Effector memory CD8-positive, alpha-beta T cell (primary cell): ENCODE measurements at regions not wholly inside any gene's neighbourhood (a gene's known extent, or its start where the extent isn't known, plus 50 kb on each side); places are given as distances from the start of the nearest gene placed in this dataset.
"Not testable (repeated sequence)": the region's sequence is repeated elsewhere in the genome, so short reads cannot be mapped to it uniquely, and the experiment has no call there.

Experiments
- ATAC-seq: fragments of 150-1000 bp; cut with Tn5 transposase; replicated peaks from 2 replicates; pipeline ENCODE4 v1.10.0; 2021; ENCODE audit warnings: mild to moderate bottlenecking, moderate library complexity
- DNase-seq, 3 experiments: peaks; one replicate each; pipeline ENCODE4 v3.0.0; 2021
- H3K27ac Mint-ChIP-seq, 2 donors: one replicate each; pipeline ENCODE4 v1.8.0; 2022; ENCODE audit warnings: mild to moderate bottlenecking in 2 of 2, mixed read lengths in 2 of 2, moderate library complexity in 2 of 2
- H3K27me3 Mint-ChIP-seq, 2 donors: one replicate each; pipeline ENCODE4 v1.8.0; 2022; ENCODE audit warnings: mixed read lengths in 2 of 2
- H3K36me3 Mint-ChIP-seq: one replicate; pipeline ENCODE4 v1.8.0; 2022; ENCODE audit warnings: mild to moderate bottlenecking, moderate library complexity, mixed read lengths; ENCODE audit not compliant: insufficient read depth
- H3K4me1 Mint-ChIP-seq, 2 donors: one replicate each; pipeline ENCODE4 v1.8.0; 2022; ENCODE audit warnings: low read depth in 2 of 2, mixed read lengths in 2 of 2
- H3K4me3 Mint-ChIP-seq, 2 donors: one replicate each; pipeline ENCODE4 v1.8.0; 2022; ENCODE audit warnings: mild to moderate bottlenecking in 2 of 2, mixed read lengths in 2 of 2, moderate library complexity in 2 of 2
- H3K9me3 Mint-ChIP-seq, 2 donors: one replicate each; pipeline ENCODE4 v1.8.0; 2022; ENCODE audit warnings: mixed read lengths in 2 of 2

GRCh38 chr6:50394139-50394538 lies 319.2 kb upstream of the TFAP2D start:
- H3K9me3 Mint-ChIP-seq, result peaks cover 3 to 22% of the 10 kb centered on the region in 2 donors
- not testable (repeated sequence) for H3K4me1 Mint-ChIP-seq, H3K4me3 Mint-ChIP-seq

GRCh38 chr6:50404643-50405042 lies 308.7 kb upstream of the TFAP2D start:
- H3K27me3 Mint-ChIP-seq, result no peaks in the 10 kb centered on the region
- H3K4me1 Mint-ChIP-seq, result no peaks in the 10 kb centered on the region
- DNase-seq (no peak), ATAC-seq (no peak)
- H3K9me3 Mint-ChIP-seq, result peaks cover 6 to 10% of the 10 kb centered on the region in 2 donors
- H3K4me3 Mint-ChIP-seq, result no peak overlapping the region
- H3K27ac Mint-ChIP-seq, result no peak overlapping the region
- H3K36me3 Mint-ChIP-seq, result no peaks in the 10 kb centered on the region

More at GRCh38 chr6:50394139-50394538, 319.2 kb upstream of the TFAP2D start:
- not testable (repeated sequence) for H3K27me3 Mint-ChIP-seq, DNase-seq, H3K27ac Mint-ChIP-seq, H3K36me3 Mint-ChIP-seq, ATAC-seq

DNA sequence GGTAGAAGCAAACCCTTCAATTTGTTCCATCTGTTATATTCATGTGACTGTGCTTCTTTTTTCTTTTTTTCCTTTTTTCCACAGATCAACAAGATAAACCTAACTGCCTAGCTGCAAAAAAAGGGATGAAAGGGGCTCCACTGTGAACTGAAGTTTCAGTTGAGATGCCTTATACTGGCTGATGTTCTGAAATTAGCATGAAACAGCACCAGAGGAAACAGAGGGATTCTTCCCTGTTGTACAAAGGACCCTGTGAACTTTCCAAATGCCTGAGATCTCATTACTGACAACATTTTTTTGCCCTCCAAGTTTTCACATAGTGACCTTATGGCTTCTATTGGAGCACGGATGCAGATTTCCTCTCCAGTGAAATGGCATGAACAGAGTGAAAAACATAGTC lies 302.7 kb upstream of the TFAP2D start:
- Mint-ChIP-seq H3K4me3 (no peak overlapping the region), H3K9me3 (peaks cover under 1 to 18% of the 10 kb centered on the region in 2 donors), H3K36me3 (no peaks in the 10 kb centered on the region), H3K27ac (no peak overlapping the region), H3K27me3 (no peaks in the 10 kb centered on the region), H3K4me1 (no peaks in the 10 kb centered on the region)
- ATAC-seq, result no peak
- DNase-seq, result no peak

- not testable (repeated sequence) for DNase-seq, H3K4me1 Mint-ChIP-seq, H3K4me3 Mint-ChIP-seq, H3K27me3 Mint-ChIP-seq, ATAC-seq, H3K27ac Mint-ChIP-seq, H3K36me3 Mint-ChIP-seq, H3K9me3 Mint-ChIP-seq
These were observed 292.3 kb upstream of the TFAP2D start for GRCh38 chr6:50421041-50421440.

DNA sequence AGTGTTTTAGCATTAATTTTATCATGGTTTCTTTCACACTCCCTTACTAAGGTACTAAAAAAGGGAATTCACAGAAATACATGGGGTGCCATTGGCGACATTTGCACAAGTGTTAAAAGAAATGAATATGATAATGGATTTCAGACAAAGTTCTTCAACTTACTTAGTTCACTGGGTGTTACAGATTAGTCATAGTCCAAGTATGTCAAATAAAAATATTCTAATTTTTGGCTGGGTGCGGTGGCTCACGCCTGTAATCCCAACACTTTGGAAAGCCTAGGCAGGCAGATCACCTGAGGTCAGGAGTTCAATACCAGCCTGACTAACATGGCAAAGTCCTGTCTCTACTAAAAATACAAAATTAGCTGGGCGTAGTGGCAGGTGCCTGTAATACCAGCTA lies 286.1 kb upstream of the TFAP2D start:
- ATAC-seq (no peak), DNase-seq (no peak)
- Mint-ChIP-seq H3K9me3 (peaks cover 8 to 10% of the 10 kb centered on the region in 2 donors), H3K4me3 (no peak overlapping the region), H3K36me3 (no peaks in the 10 kb centered on the region), H3K27me3 (no peaks in the 10 kb centered on the region), H3K27ac (no peak overlapping the region), H3K4me1 (no peaks in the 10 kb centered on the region)

DNA sequence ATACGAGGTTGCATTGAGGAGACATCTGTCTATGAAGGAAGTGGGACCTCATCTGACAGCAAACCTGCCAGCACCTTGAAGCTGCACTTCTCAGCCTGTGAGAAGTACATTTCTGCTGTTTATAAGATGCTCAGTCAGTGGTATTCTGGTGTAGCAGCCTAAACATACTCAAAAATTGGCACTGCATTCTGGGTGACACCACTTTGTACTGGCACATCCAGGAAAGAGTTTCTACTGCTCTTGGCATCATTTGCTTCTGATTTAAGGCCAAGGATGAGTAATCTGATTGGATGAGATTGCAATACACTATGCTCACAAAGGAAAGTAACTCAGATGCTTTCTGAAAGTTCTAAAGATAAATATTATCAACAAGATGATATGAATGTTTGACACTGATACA lies 275.4 kb upstream of the TFAP2D start:
- Mint-ChIP-seq H3K27ac (no peak overlapping the region), H3K9me3 (peaks cover 8 to 28% of the 10 kb centered on the region in 2 donors), H3K4me3 (no peak overlapping the region), H3K4me1 (no peaks in the 10 kb centered on the region), H3K27me3 (no peaks in the 10 kb centered on the region), H3K36me3 (no peaks in the 10 kb centered on the region)
- no peak for DNase-seq
- no peak for ATAC-seq

DNA sequence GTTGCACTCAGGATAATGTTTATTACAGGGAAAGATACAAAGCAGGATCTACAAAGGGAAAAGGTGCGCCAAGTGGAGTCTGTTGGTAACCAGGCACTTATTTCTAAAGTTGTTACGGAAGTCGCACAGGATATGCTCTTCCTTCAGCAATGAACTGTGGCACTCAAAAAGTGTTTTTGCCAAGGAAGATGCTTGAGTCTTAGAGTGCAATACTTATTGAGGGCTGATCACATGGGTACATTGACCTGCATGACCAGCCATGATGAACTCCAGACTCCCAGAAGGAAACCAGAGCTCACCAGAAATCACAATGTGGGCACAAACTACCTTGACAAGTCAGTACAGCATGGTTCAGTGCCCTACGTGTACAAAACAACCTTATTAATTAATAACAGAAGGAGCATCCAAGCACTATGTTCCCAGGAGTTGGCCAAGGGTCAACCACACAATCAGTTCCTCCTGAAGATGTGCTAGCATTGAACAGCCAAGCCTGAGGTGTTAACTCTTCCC lies 270.7 kb upstream of the TFAP2D start:
- no peak for ATAC-seq
- no peaks in the 10 kb centered on the region for H3K36me3 Mint-ChIP-seq
- no peak overlapping the region for H3K27ac Mint-ChIP-seq
- H3K9me3 Mint-ChIP-seq, result peaks cover 3 to 14% of the 10 kb centered on the region in 2 donors
- no peak overlapping the region for H3K4me3 Mint-ChIP-seq
- no peaks in the 10 kb centered on the region for H3K27me3 Mint-ChIP-seq
- no peaks in the 10 kb centered on the region for H3K4me1 Mint-ChIP-seq
- DNase-seq, result no peak

GRCh38 chr6:50443144-50443543 lies 270.2 kb upstream of the TFAP2D start:
- no peak overlapping the region for H3K27ac Mint-ChIP-seq
- no peaks in the 10 kb centered on the region for H3K36me3 Mint-ChIP-seq
- H3K4me1 Mint-ChIP-seq, result no peaks in the 10 kb centered on the region
- H3K4me3 Mint-ChIP-seq, result no peak overlapping the region
- ATAC-seq, result no peak
- no peaks in the 10 kb centered on the region for H3K27me3 Mint-ChIP-seq
- DNase-seq, result no peak
- peaks cover 3 to 13% of the 10 kb centered on the region in 2 donors for H3K9me3 Mint-ChIP-seq

DNA sequence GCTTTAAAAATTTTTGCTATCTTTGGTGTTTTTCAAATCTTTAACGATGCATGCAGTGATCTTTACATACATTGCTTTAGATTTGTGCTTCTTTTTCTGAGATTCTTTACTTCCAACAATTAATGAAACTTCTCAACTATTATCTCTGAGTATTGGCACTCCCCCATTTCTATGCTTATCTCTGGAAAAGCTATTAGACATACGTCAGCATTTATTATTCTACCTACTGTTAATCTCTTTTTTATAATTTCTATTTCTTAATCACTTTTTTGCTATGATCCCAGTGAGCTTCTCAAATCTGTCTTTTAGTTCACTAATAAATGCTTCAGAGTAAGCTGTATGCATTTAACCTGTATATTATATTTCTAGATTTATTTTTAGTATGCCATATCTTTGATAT lies 264.2 kb upstream of the TFAP2D start:
- no peaks in the 10 kb centered on the region for H3K4me1 Mint-ChIP-seq
- DNase-seq (no peak), ATAC-seq (no peak)
- H3K4me3 Mint-ChIP-seq, result no peak overlapping the region
- no peaks in the 10 kb centered on the region for H3K36me3 Mint-ChIP-seq
- H3K27me3 Mint-ChIP-seq, result no peaks in the 10 kb centered on the region
- H3K9me3 Mint-ChIP-seq, result peaks cover 8 to 9% of the 10 kb centered on the region in 2 donors
- H3K27ac Mint-ChIP-seq, result no peak overlapping the region

DNA sequence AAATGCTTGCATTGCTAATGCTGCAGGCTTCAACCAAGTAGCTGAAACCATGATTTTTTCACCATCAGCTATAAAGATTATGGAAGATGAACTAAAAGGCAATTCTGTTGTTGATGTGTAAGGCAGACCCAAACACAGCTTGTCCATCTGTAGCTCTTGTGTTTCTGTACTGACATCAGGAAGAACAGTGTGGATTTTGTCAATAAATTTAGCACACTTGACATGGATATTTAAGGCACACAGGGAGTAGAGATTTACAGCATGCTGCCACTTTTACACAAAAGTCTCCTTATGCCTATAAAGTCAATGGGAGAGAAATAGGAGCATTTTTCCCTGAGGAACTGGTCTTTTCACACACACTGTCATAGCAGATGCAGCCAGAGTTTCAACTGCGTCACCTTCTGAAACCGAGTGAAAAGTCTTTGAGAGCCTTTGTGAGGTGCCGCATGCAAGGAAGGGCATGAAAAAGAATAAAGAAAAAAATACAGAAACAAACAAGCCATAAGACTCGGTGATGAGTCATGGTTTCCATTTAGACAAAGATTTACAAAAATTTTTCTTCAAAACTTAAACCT lies 261.4 kb upstream of the TFAP2D start:
- Mint-ChIP-seq H3K4me1 (no peaks in the 10 kb centered on the region), H3K4me3 (no peak overlapping the region), H3K27me3 (no peaks in the 10 kb centered on the region), H3K36me3 (no peaks in the 10 kb centered on the region), H3K27ac (no peak overlapping the region), H3K9me3 (peaks cover 9 to 14% of the 10 kb centered on the region in 2 donors)
- DNase-seq, result no peak
- no peak for ATAC-seq

- no peaks in the 10 kb centered on the region for H3K36me3 Mint-ChIP-seq
- peaks cover 8 to 20% of the 10 kb centered on the region in 2 donors for H3K9me3 Mint-ChIP-seq
- H3K27me3 Mint-ChIP-seq, result no peaks in the 10 kb centered on the region
- no peaks in the 10 kb centered on the region for H3K4me1 Mint-ChIP-seq
- H3K27ac Mint-ChIP-seq, result no peak overlapping the region
- no peak overlapping the region for H3K4me3 Mint-ChIP-seq
- ATAC-seq (no peak), DNase-seq (no peak)
These were observed 258.3 kb upstream of the TFAP2D start for GRCh38 chr6:50455029-50455428.

DNA sequence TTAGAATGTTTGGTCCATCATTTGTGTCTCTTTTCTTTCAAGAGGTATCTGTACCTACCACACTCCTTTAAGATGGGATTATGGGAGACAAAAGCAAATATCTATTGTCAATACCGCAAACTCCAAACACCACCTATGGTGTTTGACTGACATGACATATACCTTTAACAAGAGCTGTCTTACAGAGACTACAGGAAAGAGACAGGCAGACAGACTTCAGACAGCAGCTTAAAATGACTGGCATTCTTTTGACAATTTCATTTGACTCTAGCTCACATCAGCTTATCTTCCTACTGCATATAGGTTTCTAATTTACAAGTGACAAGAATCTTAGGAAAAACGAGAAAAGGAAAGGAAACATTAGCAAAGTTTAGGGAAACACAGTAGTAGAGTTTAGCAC lies 256.0 kb upstream of the TFAP2D start:
- H3K4me3 Mint-ChIP-seq, result no peak overlapping the region
- peaks cover 8 to 20% of the 10 kb centered on the region in 2 donors for H3K9me3 Mint-ChIP-seq
- no peaks in the 10 kb centered on the region for H3K36me3 Mint-ChIP-seq
- no peaks in the 10 kb centered on the region for H3K4me1 Mint-ChIP-seq
- no peak for DNase-seq
- no peak for ATAC-seq
- H3K27me3 Mint-ChIP-seq, result no peaks in the 10 kb centered on the region
- H3K27ac Mint-ChIP-seq, result no peak overlapping the region

DNA sequence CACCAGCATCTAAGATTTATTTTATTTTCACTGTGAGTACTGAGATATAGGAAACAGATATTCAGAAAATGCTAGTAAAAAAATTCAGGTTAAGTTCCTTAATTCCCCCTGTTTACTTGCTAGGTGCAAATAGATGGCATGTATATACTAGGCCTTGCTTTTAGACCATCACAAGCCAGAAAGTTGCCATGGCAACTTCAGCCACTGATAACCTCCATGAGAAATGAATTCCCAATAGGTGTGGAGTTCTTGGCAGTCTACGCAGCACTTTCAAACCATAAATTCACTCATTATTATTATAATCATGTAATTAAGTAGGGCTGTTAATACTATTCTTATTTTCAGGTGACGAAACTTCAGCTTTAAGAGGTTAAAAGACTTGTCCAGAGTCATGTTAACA lies 251.6 kb upstream of the TFAP2D start:
- H3K36me3 Mint-ChIP-seq, result no peaks in the 10 kb centered on the region
- DNase-seq, result no peak
- H3K27me3 Mint-ChIP-seq, result no peaks in the 10 kb centered on the region
- no peak overlapping the region for H3K27ac Mint-ChIP-seq
- H3K4me1 Mint-ChIP-seq, result no peaks in the 10 kb centered on the region
- no peak for ATAC-seq
- H3K4me3 Mint-ChIP-seq, result no peak overlapping the region
- peaks cover 0 to 8% of the 10 kb centered on the region in 2 donors for H3K9me3 Mint-ChIP-seq

DNA sequence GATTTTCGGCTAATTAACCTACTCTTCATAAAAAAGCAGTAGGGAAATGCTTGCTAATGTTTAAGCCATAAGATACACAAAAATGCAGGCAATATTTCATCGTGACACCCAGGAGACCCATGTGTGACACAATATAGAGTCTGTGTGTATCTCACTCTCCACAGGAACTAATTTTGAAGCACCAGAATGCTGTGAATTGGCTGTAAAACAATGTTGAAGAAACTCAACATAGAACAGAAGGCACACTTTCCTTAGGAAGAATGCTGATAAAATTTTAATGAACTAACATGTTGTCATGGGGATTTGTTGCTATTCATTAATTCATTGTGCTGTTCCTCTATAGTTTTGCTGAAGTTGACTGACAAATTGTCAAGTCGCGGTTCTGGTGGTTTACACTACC lies 249.4 kb upstream of the TFAP2D start:
- Mint-ChIP-seq H3K27me3 (no peaks in the 10 kb centered on the region), H3K4me3 (no peak overlapping the region), H3K27ac (no peak overlapping the region), H3K9me3 (peaks cover 2 to 8% of the 10 kb centered on the region in 2 donors), H3K4me1 (no peaks in the 10 kb centered on the region), H3K36me3 (no peaks in the 10 kb centered on the region)
- DNase-seq (no peak), ATAC-seq (no peak)
